Caki2 (cell line): ENCODE measurements at regions not wholly inside any gene's neighbourhood (a gene's known extent, or its start where the extent isn't known, plus 50 kb on each side); places are given as distances from the start of the nearest gene placed in this dataset.
A peak's percentile ranks its signal among the peaks of the same experiment; 100 is the strongest.
"Not testable (repeated sequence)": the region's sequence is repeated elsewhere in the genome, so short reads cannot be mapped to it uniquely, and the experiment has no call there.

Source experiments
- DNase-seq: peaks from one replicate; pipeline ENCODE4 v3.0.0-alpha.2; 2015; ENCODE audit warnings: low read depth
- in situ Hi-C: cut with HindIII; loops from 2 replicates; pipeline ENCODE4 v1.10.0; 2016; ENCODE audit warnings: low sequenced_read_pairs, low pct_unique_long_range_greater_than_20kb, mixed read lengths

DNA sequence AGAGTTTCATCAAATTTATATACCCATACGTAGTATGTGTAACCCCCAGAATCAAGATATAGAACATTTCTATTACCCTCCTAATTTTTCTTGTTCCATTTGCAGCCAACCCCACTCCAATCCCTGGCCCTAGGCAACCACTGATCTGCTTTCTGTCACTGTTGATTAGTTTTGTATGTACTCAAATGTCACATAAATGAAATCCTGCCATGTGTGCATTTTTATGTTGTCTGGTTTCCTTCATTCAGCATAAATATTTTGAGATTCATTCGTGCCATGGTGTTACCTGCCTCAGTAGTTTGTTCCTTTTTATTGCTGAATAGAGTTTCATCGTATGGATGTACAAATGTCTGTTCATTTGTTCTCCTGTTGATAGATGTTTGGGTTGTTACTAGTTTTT is 126.3 kb downstream of the MID1IP1 start:
- DNase-seq = no peak
- in situ Hi-C loops = no loop called here

- in situ Hi-C loops = no loop called here
- peak; percentile 1 for DNase-seq
Observed at GRCh38 chrX:38929966-38930421, 128.7 kb downstream of the MID1IP1 start.

DNA sequence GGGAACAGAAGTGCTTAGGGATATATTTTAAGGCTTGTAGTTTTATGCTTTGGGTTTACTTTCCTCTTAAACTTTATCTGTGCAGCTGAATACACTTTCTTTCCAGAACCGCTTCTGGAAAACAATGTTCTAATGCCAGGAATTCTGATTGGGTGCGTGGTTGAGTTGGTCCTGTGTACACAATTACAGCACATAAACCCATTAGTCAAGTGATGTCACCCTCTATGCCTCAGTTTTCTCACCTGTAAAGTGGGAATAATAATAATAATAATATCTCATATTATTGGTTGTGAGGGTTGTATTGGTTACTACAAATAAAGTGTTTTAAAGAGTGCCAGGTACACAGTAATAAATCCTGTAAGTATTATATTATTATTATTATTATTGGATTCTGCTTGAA is 129.2 kb downstream of the MID1IP1 start:
- no peak for DNase-seq
- in situ Hi-C loops = no loop called here

GRCh38 chrX:38935561-38935960 is 134.3 kb downstream of the MID1IP1 start:
- in situ Hi-C loops = no loop called here
- DNase-seq = no peak

GRCh38 chrX:38937400-38937799 is 136.1 kb downstream of the MID1IP1 start:
- DNase-seq = no peak
- in situ Hi-C loops = no loop called here

GRCh38 chrX:38937926-38938325 is 136.7 kb downstream of the MID1IP1 start:
- in situ Hi-C loops = no loop called here

DNA sequence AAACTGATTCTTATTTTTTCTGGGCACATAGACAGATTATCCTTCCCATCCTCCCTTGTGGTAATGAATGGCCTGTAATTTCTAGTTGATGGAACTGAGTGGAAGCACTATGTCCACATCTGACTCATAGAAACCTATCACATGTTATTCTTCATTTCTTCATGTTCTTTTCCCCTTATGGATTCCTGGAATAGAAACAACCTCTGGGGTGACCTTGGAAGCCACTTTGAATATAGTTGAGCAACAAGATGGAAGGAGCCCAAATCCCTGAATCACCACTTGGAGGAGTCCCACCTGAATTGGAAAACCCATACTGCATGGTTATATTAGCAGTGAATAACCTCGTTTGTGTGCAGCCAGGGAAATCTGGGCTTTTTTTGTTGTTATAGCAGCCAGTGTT is 137.8 kb downstream of the MID1IP1 start:
- in situ Hi-C loops = no loop called here
- DNase-seq = no peak

More at GRCh38 chrX:38937926-38938325, 136.7 kb downstream of the MID1IP1 start:
- no peak for DNase-seq

GRCh38 chrX:38940547-38940946 is 139.3 kb downstream of the MID1IP1 start:
- DNase-seq = no peak
- in situ Hi-C loops = no loop called here

DNA sequence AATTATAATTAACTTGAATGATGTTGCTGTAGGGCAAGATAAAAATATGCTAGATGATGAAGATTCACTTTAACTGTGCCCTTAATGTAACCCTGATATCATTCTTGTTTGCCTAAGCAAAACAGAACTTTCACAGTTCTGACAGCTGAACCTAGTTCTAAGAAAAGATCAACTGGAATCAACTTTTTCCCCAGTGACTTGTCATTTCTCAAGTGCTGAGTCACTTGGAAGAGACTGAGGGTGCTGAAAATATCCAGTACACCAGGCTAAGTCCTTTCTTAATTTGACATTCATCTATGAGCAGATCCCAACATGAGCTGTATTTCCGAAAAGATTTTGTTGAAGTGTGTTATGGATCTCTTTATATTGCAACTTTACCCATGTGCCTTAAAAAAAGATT is 140.4 kb downstream of the MID1IP1 start:
- no peak for DNase-seq
- in situ Hi-C loops = no loop called here

DNA sequence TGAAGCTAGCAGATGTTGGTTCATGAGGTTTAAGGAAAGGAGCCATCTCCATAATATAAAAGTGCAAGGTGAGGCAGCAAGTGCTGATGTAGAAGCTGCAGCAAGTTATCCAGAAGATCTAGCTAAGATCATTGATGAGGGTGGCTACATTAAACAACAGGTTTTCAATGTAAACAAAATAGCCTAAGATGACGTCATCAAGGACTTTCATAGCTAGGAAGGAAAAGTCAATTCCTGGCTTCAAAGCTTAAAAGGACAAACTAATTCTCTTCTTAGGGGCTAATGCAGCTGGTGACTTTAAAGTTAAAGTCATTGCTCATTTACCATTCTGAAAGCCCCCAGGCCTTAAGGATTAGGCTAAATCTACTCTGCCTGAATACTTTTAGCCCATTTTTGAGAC is 141.9 kb downstream of the MID1IP1 start:
- no peak for DNase-seq
- in situ Hi-C loops = no loop called here

- in situ Hi-C loops = no loop called here
- no peak for DNase-seq
Observed at GRCh38 chrX:38948046-38948445, 146.8 kb downstream of the MID1IP1 start.

GRCh38 chrX:38954520-38954919 is 153.3 kb downstream of the MID1IP1 start:
- in situ Hi-C loops = no loop called here

DNA sequence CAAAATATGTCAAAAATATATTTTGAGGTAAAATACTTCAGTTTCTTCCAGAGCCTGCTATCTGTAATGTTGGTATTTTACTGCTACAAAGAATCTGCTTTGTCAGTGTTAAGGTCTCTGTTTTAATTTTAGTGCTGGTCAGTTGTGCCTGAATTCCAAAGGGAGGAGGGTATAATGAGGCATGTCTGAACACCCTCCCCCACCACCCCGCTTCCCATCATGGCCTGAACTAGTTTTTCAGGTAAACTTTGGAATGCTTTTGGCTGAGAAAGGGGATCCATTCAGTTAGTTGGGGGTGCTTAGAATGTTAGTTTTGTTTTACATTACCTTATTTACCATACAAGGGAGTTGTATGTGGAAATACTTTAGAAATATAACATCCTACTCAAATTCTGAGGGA is 158.5 kb downstream of the MID1IP1 start:
- in situ Hi-C loops = no loop called here
- DNase-seq = no peak

More at GRCh38 chrX:38954520-38954919, 153.3 kb downstream of the MID1IP1 start:
- no peak for DNase-seq

DNA sequence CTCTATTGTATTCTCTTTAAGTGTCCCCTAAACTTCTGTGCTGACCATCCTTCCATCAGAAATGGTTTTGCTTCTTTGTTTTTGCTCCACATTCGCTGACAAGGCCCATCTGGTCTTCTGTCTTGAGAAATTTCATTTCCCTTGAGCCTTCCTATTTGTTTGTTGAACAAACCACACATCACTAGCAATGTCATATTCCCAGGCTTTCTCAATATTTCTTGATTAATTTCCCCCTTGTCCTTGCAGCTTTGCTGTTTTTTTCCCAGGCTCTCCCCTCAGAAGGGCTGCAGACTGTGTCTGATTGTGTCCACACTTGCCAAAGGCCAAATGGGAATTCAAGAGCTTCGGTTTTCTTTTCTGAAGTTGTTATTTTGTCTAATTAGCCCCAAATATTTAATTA is 158.9 kb downstream of the MID1IP1 start:
- DNase-seq = no peak
- in situ Hi-C loops = no loop called here

DNA sequence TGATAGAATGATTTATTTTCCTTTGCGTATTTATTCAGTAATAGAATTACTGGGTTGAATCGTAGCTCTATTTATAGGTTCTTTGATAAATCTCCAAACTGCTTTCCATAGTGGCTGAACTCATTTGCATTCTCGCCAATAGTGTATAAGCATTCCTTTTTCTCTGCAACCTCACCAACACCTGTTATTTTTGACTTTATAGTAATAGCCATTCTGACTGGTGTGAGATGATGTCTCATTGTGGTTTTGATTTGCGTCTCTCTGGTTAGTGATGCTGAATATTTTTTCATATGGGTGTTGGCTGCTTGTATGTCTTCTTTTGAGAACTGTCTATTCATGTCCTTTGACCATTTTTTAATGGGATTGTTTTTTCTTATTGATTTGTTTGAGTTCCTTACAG is 160.7 kb downstream of the MID1IP1 start:
- no peak for DNase-seq
- in situ Hi-C loops = no loop called here

- in situ Hi-C loops, DNase-seq: not testable (repeated sequence)
Observed at GRCh38 chrX:38963244-38963643, 162.0 kb downstream of the MID1IP1 start.

GRCh38 chrX:38965888-38966287 is 164.6 kb downstream of the MID1IP1 start:
- no peak for DNase-seq
- in situ Hi-C loops = no loop called here

DNA sequence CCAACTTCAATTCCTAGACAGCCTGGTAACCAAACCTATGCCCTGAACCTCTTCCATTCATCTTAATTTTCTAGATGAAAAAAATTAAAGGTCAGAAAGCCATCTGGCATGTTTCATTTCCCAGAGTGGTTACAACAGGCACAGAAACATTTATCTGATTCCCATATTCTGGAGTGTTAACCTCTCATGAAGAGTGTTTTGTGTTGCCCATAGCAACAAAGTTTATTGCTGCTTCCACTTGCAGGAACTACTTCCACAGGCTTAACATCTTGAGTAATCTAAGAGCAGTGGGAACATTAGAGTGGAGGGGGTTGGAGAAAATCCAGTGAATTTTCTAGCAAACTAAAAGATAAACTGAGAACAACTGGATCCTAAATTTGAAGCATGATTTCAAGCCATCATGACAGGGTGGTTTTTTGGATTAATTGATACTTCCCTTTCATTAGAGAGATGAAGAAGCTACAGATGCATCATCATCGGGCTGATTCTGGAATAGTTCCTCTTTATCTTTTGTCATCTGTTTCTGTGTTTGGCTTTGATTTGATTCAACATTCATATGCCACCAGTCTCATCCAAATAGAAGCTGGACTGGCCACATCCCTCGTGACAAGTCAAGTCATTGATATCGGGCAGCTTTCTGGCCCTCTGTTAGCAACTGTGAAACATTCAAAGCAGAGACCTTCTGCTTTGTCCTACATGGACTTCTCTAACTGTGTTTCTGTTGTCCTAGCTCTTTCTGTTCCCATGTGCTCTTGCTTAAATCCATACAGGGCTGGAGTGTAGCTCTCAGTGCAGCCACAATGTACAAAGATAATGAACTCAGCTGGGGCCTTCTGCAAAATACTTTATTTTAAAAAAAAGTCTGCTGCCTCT is 167.3 kb downstream of the MID1IP1 start:
- DNase-seq = no peak
- in situ Hi-C loops = no loop called here

DNA sequence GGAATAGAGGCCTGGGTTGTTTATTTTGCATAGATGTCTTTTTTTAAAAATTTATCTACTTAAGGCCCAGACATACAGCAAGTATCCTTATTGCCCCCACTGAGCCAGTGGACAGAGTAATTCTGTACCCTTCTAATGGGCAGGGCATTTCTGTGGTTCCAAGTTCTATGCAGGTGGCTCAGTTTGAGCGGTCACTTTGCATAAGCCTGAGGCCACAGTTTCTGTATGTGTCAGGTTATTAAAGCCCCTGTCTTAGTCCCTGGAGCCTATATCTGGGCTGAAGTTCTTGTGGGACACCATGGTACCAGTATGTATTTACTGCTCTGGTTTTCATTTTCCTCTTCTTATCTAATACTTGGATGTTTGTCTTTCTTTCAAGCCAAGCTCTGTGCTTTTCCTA is 168.8 kb downstream of the MID1IP1 start:
- in situ Hi-C loops = no loop called here
- DNase-seq = no peak

DNA sequence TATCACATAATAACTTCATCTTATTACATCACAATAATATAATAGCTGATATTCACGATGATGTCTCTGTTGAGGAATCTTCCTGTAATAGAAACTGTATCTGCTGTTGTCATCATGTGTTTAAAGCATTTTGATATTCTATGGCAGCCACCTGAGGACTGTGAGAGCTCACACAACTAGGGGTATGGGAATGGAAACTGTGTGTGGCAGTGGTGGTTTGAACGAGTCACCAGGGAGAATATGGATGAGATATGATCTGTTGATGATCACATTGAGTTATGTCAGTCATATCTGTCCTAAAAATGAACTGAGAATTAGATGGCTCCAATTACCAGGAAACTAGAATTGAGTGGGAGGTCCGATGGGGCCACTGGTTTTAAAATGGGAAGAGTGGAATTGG is 169.6 kb downstream of the MID1IP1 start:
- in situ Hi-C loops = no loop called here
- no peak for DNase-seq
